HG02623 (cell line): ENCODE measurements at regions not wholly inside any gene's neighbourhood (a gene's known extent, or its start where the extent isn't known, plus 50 kb on each side); places are given as distances from the start of the nearest gene placed in this dataset.
A peak's percentile ranks its signal among the peaks of the same experiment; 100 is the strongest.

Source experiments
- ATAC-seq: cut with Tn5 transposase; IDR thresholded peaks from one replicate; pipeline ENCODE4 v1.9.1; 2021; ENCODE audit warnings: moderate library complexity; ENCODE audit not compliant: unreplicated experiment

GRCh38 chr4:177041356-177041755 is 248.6 kb upstream of the VEGFC start:
- ATAC-seq = no peak

GRCh38 chr4:177047070-177047850 is 254.5 kb upstream of the VEGFC start:
- peak; percentile 84 for ATAC-seq

- ATAC-seq = no peak
These were observed 255.1 kb upstream of the VEGFC start for GRCh38 chr4:177047851-177048174.

- peak; percentile 82 for ATAC-seq
These were observed 258.1 kb upstream of the NEIL3 start for GRCh38 chr4:177051473-177052060.

DNA sequence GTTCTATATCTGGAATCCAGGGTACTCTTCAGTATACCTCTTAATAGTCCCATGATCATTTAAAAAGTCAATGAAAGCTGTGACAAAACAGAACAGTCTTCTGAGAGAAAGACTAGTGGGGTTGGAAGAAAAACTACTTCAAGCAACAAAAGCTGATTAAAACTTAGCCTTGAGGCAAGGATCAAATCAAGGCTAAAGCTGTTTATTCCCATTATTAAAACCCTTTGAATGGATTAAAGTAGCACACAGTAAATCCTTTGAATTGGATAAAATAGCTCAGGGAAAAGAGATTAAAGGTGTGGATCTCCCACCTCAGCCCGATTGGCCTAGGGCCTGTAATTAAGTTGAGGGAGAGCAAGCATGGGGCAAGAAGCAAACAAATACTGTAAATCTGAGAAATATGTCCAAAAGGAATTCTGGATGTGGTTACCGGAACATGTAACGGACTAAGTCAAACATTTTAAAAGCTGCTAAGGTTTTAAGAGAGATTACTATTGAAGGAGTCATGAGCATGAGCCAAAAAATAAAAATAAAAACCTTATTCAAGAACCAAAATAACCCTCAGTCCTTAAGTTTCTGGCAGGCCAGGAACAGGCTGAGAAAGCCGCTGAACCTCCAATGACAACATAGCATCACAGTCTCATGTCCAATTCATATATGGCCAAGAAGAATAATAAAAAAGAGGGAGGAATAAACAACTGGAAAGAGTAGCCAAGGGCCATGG is 257.3 kb upstream of the NEIL3 start:
- no peak for ATAC-seq

- ATAC-seq = no peak
These were observed 252.5 kb upstream of the NEIL3 start for GRCh38 chr4:177057186-177057585.

DNA sequence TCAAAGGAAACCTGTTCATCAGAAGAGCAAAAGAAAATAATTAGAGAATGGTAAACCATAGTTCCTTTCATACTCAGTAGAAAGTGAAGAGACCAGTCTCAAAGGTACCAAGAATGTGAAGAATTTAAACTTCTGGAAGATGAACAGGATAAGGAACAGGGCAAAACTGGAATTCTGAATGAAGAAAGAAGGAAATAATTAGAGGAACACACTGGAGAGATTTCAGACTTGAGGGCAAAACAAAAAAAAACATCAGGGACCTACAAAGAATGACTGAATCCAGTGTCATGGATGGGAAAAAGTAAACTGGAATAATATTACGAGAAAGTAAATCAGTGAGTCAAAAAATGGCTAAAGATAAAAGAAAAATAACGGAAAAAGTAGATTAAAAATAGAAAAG is 245.6 kb upstream of the NEIL3 start:
- ATAC-seq = no peak

- ATAC-seq = no peak
These were observed 244.8 kb upstream of the NEIL3 start for GRCh38 chr4:177064729-177065394.

DNA sequence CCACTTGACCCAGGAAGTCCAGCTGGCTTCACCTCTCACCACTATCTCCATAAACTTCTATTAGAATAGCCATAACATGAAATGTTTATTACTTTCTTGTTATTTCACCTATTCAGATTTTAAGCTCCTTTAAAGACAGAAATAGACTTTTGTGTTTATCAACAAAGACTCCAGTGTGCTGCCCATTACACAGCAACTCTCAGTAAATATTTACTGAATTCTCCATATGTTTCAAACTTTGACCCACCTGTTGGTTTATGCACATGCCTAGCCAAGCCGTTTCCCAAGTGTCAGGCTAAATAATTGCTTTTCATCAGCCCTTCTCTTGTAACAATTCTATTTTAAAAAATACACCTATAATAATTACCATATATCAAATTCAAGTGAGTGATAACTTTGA is 242.9 kb upstream of the NEIL3 start:
- ATAC-seq = no peak

DNA sequence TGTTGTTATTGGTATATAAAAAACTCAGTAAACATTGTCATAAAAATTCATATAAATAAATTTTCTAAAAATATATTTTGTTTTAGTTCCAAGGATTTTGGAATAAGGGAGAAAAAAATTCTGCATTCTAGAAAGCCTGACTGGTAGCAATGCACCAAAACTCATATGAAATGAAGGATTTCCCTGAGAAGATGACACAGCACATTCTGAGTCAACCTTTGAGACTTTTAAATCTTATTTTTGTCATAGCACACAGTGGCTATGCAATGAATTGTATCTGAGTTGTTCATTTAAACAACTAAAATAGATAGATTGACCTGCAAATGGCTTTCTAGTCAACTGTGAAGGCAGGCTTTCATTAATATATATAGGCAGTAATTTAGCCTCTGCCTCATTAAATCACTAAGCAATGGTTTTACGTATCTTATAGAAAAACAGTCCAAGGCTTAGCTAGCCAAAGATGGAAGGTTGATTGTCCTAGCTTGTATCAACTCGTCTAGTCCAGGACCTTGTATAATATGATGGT is 239.1 kb upstream of the NEIL3 start:
- ATAC-seq = no peak

DNA sequence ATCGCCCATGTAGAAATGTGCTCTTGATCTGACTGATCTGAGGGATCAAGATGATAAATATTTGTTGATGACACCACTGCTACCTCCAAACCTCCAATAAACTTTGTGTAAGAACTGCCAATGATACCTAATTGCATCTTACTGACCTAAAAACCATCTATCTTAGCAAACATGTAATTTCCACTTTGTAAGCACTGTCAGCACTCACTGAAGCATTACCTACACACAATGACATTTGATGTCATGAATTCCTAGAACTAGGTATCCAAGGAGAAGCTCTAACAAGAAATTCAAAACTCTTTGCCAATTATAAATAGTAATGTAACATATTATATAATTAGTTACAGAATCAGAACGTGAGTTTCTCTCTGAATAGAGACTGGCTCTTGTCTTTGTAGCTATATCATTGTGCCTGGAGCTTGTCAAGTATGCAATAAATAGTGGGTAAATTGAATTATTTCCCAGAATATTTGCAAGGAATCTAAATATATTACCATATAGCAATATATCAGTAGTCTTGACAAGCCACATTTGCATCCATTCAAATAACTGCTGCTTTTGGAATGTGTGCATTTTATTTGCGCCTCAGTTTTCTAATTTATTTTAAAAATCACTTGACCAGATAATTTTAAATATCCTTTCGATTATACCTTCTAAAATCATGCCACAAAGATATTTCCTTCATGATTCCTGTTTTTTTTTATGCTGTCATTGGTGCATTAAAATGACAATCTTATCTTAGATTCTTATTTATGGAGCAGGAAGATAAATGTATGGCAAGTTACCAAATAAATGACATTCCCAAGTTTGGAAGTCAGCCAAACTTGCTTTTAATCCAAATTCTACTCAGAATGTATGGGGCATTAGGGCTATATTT is 232.3 kb upstream of the NEIL3 start:
- no peak for ATAC-seq

GRCh38 chr4:177079327-177079726 is 230.3 kb upstream of the NEIL3 start:
- ATAC-seq = no peak

GRCh38 chr4:177080388-177080787 is 229.3 kb upstream of the NEIL3 start:
- no peak for ATAC-seq

DNA sequence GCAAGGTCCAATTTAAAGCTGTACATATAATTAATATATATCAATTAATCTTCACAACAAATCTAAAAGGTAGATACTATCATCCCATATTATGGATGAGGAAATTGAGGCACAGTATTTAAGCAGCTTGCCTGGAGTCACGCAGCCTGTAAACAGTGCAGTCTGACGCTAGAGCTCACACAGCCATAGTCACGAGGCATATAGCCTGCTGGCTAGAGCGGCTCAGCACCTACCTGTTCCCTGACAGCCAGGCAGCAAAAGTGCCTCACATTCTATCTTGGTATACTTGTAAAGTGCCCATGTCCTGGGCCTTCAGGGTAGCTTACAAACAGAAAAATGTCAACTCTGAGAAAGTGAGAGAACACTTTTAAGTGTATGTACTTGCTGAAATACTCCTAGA is 222.6 kb upstream of the NEIL3 start:
- ATAC-seq = no peak

DNA sequence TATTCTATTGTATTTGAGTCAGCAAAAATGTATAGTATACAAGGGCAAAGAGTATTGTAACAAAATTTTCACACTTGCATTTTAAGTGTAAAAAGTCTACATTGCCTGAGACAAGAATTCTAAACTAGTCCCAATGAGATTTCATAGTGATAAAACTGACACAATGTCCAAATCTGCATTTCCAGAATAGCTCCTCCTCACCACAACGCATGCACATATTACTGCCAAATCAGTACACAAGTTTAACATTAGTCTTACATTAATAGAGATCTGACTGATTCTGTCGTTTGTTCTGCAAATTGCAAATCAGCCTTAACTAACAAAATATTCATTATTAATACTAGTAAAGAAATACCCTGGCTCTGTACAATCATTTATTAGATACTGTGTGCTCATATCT is 222.2 kb upstream of the NEIL3 start:
- no peak for ATAC-seq

- no peak for ATAC-seq
These were observed 218.2 kb upstream of the NEIL3 start for GRCh38 chr4:177091515-177091914.

GRCh38 chr4:177092807-177093206 is 216.9 kb upstream of the NEIL3 start:
- no peak for ATAC-seq

DNA sequence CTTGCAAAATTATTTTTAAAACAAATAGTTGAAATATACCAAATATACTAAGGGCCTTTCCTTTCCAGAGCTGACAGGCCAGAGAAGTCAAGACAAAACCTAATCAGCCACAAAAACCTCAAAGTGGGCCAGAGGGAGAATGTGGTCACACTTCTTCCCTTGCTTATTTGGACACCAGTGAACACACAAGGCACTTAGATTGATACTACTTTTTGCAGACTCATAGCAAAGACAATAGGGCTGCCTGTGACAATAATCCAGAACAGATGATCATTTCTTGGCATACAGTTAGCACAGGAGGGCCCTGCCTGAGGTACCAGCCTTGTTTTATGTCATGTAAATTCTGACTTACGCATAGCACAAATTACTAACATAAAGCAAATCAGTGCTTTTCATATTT is 215.7 kb upstream of the NEIL3 start:
- no peak for ATAC-seq

DNA sequence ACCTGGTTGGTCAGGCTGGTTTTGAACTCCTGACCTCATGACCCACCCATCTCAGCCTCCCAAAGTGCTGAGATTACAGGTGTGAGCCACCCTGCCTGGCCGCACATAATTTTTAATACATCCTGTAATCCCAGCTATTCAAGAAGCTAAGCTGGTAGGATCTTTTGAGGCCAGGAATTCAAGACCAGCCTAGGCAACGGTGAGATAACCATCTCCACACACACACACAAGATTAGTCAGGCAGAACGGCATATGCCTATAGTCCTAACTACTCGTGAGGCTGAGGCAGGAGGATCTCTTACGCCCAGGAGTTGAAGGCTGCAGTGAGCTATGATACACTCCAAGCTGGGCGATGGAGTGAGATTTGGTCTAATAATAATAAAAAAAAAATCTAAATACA is 212.4 kb upstream of the NEIL3 start:
- ATAC-seq = no peak

DNA sequence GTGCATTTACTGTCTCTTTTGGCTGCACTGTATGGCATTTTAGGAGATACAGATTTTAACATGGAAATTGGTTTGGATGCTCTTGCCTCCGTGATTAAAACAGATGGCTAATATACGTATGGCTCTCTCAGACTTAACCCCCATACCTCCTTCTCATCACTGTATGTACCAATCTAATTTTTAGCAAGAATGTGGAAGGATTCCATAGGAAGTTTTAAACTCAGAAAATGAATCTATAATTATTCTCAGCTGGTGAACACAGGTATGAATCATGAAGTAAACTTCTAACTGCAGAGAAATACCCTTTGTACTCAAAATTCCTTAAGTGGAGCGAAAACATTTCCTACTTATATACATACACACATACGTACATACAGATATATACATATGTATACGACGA is 210.5 kb upstream of the NEIL3 start:
- no peak for ATAC-seq

GRCh38 chr4:177100307-177100706 is 209.4 kb upstream of the NEIL3 start:
- no peak for ATAC-seq
